HG03442 (cell line): ENCODE measurements at regions not wholly inside any gene's neighbourhood (a gene's known extent, or its start where the extent isn't known, plus 50 kb on each side); places are given as distances from the start of the nearest gene placed in this dataset.
A peak's percentile ranks its signal among the peaks of the same experiment; 100 is the strongest.

Source experiments
- ATAC-seq: cut with Tn5 transposase; IDR thresholded peaks from one replicate; pipeline ENCODE4 v1.9.1; 2021; ENCODE audit warnings: mild to moderate bottlenecking, moderate library complexity; ENCODE audit not compliant: unreplicated experiment

- no peak for ATAC-seq
Observed at GRCh38 chr7:91323626-91324158, 59.5 kb downstream of the FZD1 start.

DNA sequence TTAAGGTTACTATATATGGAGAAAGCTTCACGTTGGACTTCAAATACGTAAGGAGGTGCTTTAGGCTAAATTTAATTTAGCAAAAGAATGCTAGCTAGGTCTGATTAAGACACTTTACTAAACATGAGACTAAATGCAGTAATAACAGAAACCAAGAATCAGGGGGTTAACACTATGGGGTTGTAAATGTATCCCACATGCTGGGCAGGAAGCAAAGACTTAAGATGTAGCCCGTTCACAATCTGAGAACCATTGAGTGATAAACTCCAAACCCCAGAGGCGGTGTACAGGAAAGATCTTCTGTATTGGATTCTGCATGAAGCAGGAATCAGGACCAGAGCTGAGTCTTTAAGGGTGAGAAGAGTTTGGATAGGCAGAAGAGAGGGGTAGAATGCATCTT lies 60.4 kb downstream of the FZD1 start:
- ATAC-seq, result no peak

GRCh38 chr7:91325726-91326125 lies 61.5 kb downstream of the FZD1 start:
- ATAC-seq, result no peak

- no peak for ATAC-seq
Observed at GRCh38 chr7:91326516-91327199, 62.4 kb downstream of the FZD1 start.

DNA sequence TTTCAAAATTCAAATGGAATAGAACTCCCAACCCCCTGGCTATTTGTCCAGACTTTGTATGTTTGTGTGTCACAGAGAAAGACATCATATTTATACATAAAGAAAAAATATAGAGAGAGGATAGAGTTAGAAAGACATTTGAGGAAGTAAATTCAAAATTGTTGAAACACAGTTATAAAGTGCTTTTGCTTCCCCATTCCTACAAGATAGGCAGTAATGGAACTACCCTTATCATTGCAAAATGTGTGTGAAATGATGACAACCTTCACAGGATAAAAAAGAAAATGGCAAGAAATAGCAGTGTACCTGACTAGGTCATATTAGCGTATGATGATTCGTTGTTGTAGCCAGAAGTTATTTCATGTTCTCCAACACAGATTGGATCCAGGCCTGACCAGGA lies 63.1 kb downstream of the FZD1 start:
- no peak for ATAC-seq

DNA sequence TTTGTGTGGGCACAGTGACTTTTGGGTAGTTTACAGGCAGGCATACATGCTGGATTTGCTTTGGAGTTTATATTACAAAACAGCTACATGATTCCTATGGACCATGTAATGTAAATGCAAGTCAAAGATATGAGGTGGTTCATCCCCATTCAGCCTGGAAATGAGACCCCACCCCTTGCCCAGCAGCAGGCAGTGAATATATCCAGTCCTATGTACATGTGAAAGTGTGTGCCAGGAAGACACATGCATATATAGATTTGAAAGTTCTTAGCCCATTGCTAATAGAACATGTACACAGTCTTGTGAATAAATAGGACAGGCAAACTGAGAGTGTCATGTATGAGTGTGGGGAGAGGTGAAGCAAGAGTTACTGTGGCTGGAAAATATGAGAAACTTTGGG lies 65.3 kb downstream of the FZD1 start:
- no peak for ATAC-seq

DNA sequence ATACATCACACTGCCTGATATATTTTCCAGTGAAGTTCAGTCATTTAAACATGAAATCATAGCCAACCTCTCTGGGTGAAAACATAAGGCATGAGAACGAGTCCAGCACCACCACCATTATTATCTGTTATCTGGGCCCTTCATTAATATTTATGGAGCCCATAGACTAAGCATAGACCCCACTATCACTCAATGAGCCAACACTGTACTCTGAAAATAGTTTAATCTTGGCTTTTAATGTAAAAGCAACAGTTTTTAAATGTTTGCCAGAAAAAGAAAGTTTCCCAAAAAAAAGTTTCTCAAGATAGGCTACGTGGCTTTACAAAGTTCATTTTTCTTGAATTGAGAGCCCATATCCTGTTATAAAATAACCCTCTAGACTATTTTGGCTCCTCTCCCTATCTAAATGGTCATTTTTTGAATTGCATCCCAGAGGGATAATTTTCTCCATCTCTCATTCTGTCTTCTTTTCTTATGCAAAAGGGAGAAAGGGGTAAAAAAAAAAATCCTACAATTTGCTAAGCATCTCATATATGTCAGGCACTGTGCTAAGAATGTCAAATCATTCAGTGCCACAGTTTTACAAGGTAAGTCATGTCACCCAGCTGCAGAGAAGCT lies 66.1 kb downstream of the FZD1 start:
- ATAC-seq, result no peak

GRCh38 chr7:91330866-91331265 lies 66.6 kb downstream of the FZD1 start:
- ATAC-seq, result no peak

DNA sequence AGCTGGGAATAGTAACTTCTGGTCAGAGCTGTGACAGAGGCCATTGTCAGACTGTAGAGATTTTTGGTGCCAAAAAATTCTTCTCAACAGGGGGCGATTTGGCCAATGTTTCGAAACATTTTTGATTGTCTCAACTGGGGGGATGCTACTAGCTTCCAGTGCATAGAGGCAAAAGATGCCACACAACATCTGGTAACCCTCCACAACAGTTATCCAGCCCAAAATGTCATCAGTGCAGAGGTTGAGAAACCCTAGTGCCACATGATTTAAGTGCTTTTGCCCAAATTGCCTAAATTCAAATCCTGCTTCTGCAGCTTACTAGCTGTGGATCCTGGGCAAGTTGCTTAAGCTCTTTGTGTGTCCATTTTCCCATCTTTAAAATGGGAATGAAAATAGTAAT lies 71.9 kb downstream of the FZD1 start:
- ATAC-seq, result no peak

GRCh38 chr7:91338226-91339020 lies 74.2 kb downstream of the FZD1 start:
- no peak for ATAC-seq

GRCh38 chr7:91342346-91342745 lies 78.1 kb downstream of the FZD1 start:
- ATAC-seq, result no peak

- ATAC-seq, result no peak
Observed at GRCh38 chr7:91343420-91343960, 79.3 kb downstream of the FZD1 start.

- no peak for ATAC-seq
Observed at GRCh38 chr7:91343996-91344629, 79.9 kb downstream of the FZD1 start.

- ATAC-seq, result peak; percentile 77
Observed at GRCh38 chr7:91344911-91345310, 80.7 kb downstream of the FZD1 start.

- ATAC-seq, result peak; percentile 54
Observed at GRCh38 chr7:91345449-91345848, 81.2 kb downstream of the FZD1 start.

- no peak for ATAC-seq
Observed at GRCh38 chr7:91346426-91346825, 82.2 kb downstream of the FZD1 start.

DNA sequence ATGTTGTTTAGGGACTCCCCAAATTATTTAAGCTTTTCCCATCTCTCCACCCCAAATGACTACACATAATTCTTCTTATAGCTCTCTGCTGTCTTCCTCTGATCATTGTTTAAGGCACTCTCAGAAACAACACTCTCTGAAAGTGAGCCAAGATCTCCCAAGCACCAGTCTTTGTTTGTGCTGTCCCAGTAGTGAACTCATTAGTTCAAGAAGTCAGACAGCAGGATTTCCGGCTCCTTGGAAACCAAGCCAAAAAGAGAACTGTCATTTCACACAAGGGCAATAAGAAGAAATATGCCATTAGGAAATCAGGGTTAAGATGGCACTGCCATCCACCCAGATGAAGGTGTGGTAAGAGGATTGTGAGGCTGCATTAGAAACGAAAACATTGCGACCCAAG lies 83.1 kb downstream of the FZD1 start:
- ATAC-seq, result no peak

GRCh38 chr7:91348711-91349110 lies 84.5 kb downstream of the FZD1 start:
- no peak for ATAC-seq

GRCh38 chr7:91351374-91351773 lies 87.1 kb downstream of the FZD1 start:
- ATAC-seq, result no peak

GRCh38 chr7:91352091-91352490 lies 87.9 kb downstream of the FZD1 start:
- no peak for ATAC-seq

DNA sequence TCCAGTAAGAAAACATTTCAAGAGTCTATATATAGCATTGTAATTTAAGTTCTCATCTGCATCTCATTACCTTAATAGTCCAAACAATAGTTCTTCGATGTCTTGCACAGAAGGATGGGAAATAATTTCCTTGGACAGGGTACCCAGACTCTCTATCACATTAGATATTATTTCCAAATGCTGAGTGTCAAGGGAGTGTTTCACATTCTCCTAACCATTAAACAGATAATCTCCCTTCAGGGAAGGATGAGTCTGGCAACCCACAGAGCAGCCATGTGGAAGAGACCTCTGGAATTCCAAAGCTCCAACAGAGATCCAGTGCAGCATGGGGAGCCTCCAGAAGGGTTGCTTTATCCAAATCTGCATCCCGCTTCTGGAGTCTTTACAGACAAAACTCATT lies 89.6 kb downstream of the FZD1 start:
- ATAC-seq, result no peak
